ENCODE measurements at regions not wholly inside any gene's neighbourhood (a gene's known extent, or its start where the extent isn't known, plus 50 kb on each side); places are given as distances from the start of the nearest gene placed in this dataset.

DNA sequence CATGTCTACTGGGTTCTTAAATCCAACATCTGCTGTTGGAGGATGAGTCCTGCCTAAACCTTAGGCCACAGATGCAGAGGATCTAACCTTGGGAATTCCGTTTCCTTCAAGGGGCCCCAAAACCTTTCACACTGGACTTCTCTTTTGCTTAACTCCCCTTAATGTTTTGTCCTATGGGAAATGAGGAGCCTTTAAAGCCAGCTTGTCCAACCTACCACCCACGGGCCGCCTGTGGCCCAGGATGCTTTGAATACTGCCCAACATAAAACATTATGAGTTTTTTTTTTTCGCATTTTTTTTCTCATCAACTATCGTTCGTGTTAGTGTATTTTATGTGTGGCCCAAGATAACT is 157.2 kb upstream of the SLC1A4 start:
- DNase-seq, result no peak

DNA sequence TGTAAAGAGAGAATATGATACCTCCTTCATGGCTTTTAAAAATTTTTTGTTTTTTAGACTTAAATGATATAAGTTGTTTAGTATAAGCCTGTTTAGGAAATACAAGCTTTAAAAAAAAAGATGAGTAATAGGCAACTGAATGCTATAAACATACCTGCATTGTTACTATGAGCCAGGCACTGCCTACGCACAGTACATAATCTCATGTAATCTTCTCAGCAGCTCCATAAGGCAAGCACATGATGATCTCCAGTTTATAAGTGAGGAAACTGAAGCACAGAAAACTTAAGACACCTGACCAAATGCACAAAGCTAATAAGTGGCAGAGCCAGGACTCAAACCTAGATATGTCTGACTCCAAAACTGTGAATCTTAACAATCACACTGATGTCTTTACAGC is 156.3 kb upstream of the SLC1A4 start:
- no peak for DNase-seq

GRCh38 chr2:64836566-64836965 is 152.6 kb upstream of the SLC1A4 start:
- no peak for DNase-seq

- no peak for DNase-seq
Measured at GRCh38 chr2:64837116-64837731, 152.0 kb upstream of the SLC1A4 start.

DNA sequence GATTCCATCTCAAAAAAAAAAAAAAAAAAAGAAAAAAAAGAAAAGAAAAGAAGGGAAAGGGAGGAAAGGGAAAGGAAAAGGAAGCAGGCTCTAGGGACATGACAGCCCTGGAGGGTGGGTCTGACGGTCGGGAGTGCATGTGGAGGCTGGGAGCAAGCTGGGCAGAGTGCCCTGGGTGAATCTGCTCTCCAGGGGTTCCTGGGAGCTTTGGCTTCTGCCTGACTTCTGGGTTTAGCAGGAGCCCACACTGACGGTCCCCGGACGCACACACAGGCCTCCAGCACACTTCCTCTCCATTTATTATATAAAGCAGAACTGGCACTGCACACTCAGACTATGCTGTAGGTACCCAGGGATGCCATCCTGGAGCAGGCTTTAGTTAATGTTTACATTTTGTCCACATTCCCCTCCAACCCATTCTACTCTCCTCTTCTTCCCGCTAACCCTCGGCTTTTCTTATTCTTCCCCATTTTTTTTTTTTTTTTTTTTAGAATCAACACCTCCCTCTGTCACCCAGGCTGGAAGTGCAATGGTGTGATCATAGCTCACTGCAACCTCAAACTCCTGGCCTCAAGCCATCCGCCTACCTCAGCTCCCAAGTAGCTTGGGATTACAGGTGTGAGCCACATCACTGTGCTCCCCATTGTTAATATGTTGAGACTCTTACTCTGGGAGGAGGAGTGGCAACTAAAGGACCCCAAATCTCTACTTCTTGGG is 151.1 kb upstream of the SLC1A4 start:
- DNase-seq, result no peak

DNA sequence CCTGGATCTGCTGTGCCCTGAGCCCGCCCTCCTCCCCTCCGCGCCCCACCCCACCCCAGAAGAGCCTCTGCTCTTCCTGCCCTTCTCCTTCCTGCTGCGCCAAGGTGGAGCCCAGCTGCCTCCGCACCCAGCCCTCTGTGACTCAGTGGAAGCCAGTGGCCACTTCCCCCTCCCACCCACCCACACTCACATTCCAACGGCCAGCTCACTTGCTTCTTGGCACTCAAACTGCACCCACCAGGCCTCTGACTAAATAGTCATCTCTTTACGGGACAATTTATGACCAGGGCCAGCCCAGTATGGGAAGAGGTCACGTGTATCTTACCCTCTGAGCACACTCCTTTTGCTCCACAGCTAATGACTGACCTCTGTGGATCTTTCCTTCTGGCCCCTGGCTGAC is 150.4 kb upstream of the SLC1A4 start:
- no peak for DNase-seq

- DNase-seq, result no peak
Measured at GRCh38 chr2:64839844-64840243, 149.4 kb upstream of the SLC1A4 start.

DNA sequence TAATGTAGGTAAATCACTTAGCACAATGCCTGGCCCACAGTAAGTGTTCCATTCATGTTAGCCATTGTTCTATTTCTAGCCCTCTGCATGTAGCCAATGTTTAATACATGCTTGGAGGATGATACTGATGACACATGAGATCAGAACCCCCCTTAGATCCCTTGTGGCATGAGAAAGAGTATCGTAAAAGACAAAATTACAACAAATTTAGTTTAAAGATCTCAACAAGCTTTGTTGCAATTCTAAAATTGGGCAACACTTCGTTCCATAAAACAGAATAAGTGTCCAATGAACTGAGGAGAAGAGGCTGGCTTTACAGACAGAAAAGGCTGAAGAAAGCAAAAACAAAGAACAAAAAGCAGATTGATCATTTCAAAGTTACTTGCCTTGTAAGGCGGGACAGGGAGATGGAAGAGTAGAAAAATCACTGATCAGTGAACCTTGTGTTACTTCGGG is 148.7 kb upstream of the SLC1A4 start:
- DNase-seq, result no peak

DNA sequence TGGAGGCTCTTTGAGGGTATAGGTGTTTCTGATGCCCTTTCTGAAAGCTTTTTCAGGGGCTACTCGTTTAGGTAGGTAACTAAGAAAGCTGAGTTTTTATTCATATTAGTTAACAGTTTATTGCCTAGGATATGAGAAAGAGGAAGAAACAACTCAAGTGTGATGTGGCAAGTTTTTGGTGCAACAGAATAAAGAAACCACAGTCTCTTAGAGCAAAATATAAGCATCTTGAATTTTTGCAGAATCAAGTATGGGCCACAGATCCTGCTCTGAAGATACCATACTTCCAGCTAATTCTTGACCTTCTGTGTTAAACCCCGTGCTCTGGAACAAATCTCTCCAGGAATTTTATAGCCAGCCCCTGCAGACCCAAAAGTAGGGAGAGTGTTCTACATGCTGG is 147.7 kb upstream of the SLC1A4 start:
- DNase-seq, result no peak

DNA sequence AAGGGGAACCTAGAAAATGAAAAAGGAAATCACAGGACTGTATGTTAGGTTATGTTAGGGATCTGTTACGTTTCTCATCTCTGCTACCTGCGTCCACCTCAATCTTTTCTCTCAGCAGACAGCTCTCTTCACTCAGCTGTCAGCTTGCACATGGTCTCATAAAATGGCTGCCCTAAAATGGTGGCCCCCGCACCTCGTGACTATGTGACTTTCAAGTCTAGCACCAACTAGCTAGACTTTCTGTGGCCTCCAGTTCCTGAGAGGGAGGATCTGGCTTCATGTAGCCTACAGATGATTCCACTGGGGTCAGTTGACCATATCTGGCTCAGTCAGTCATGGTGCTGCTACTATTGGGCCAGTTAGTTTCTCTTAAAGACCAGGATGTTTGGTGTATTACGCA is 147.2 kb upstream of the SLC1A4 start:
- DNase-seq, result no peak

- no peak for DNase-seq
Measured at GRCh38 chr2:64844087-64844486, 145.1 kb upstream of the SLC1A4 start.

- no peak for DNase-seq
Measured at GRCh38 chr2:64845273-64845905, 143.8 kb upstream of the SLC1A4 start.

DNA sequence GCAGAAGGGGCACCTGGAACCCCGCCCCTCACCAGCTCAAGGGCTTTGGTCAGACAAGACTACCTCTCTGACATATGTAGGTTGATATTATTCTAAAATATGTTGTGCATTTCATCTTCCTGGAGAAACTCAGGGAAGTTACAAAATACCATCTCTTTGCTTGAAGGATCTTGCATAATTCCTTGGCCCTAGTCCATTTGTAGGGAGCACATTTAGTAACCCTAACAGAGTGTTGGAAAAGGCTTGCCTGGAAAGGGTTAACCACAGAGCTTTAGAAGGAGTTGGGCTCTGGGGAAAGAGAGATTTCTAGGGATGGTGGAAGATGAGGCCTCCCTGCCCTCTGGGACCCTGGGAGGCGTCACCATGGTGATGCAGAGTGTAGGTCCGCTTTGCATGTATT is 143.0 kb upstream of the SLC1A4 start:
- DNase-seq, result no peak

GRCh38 chr2:64847930-64848329 is 141.3 kb upstream of the SLC1A4 start:
- no peak for DNase-seq

- DNase-seq, result no peak
Measured at GRCh38 chr2:64848363-64848762, 140.8 kb upstream of the SLC1A4 start.

DNA sequence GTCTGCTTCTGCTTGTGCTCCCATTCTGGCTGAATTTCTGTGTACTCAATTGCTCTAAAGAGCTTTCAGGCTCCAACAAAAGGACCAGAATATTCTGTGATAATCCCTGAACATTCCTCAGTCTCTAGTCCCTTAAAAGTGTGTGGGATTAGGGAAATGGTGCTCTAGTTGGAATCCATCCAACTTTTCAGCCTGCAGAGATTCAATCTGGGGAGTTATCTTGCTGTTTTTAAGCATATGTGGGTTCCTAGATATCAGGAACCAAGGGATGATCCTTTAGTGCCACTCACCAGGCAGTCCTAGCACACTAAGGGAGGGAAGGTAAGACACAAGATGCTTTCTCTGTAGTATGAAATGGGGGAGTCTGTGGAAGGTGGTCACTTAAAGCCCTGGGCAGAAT is 140.3 kb upstream of the SLC1A4 start:
- no peak for DNase-seq

- DNase-seq, result no peak
Measured at GRCh38 chr2:64850642-64851041, 138.6 kb upstream of the SLC1A4 start.

DNA sequence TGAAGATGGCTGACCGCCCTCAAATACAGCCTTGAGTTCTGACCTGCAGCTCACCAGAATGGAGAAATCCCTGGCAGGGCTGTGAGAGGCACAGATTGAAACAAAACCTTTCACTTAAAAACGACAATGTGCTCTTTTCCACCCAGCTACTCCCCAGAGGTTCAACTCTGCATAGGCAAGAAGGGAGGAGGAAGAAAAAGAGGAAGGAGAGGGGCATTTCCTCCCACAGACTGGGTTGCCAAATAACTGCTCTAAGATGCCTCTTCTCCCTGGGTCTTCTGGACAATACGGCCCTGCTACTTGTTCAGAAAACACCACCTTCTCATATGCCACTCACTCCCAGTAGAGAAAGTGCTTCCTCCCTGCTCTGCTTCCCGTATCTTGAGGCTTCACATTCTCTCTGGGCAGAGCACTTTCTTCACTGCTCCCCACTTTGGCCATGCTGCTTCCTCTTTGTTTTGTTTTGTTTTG is 136.4 kb upstream of the SLC1A4 start:
- no peak for DNase-seq

- no peak for DNase-seq
Measured at GRCh38 chr2:64853306-64853705, 135.9 kb upstream of the SLC1A4 start.

DNA sequence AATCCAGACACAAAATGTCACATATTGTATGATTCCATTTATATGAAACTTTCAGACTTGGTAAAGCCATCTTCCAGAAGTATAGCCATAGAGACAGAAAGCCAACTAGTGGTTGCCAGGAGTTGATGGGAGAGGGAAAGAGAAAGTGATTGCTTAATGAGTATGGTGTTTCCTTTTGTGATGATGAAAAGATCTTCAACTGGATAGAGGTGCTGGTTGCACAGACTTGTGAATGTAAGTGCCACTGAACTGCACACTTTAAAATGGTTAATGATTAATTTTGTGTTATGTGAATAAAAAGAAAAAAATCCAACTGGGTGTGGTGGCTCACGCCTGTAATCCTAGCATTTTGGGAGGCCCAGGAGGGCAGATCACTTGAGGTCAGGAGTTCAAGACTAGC is 135.3 kb upstream of the SLC1A4 start:
- DNase-seq, result no peak

DNA sequence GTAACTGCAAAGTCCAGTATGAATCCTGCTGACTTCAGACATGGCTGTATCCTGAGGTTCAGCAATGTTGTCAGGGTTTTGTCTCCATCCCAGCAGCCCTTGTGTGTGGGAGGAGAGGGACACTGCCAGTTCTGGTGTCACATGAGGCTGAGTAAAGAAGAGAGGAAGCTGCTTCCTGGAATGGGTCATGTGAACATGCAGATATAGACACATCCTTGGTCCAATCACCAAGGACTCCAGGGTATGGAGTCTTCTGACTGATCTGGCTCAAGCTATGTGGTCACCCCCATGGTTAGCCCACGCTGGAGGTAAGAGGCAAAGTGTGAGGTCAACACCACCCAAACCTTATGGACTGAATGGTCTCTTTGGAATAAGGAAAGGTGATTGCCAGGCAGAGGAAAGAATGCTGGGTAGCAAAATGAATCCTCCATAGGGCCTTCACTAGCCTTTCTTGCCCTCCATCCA is 134.4 kb upstream of the SLC1A4 start:
- no peak for DNase-seq

GRCh38 chr2:64857581-64858471 is 131.4 kb upstream of the SLC1A4 start:
- DNase-seq, result no peak
